EL (cell line): ENCODE measurements at regions not wholly inside any gene's neighbourhood (a gene's known extent, or its start where the extent isn't known, plus 50 kb on each side); places are given as distances from the start of the nearest gene placed in this dataset.

Experiments
- DNase-seq: peaks from one replicate; pipeline ENCODE4 v3.0.0-alpha.2; 2016

GRCh38 chr7:68420342-68421192 is 1177.7 kb upstream of the AUTS2 start:
- DNase-seq = no peak

GRCh38 chr7:68421712-68422111 is 1176.6 kb upstream of the AUTS2 start:
- no peak for DNase-seq

- no peak for DNase-seq
Measured at GRCh38 chr7:68422281-68422680, 1176.0 kb upstream of the AUTS2 start.

GRCh38 chr7:68423356-68423755 is 1174.9 kb upstream of the AUTS2 start:
- DNase-seq = no peak

GRCh38 chr7:68424658-68425297 is 1173.5 kb upstream of the AUTS2 start:
- DNase-seq = no peak

GRCh38 chr7:68425377-68425776 is 1172.9 kb upstream of the AUTS2 start:
- DNase-seq = no peak

- no peak for DNase-seq
Measured at GRCh38 chr7:68429411-68430117, 1168.7 kb upstream of the AUTS2 start.

- DNase-seq = no peak
Measured at GRCh38 chr7:68432585-68432984, 1165.7 kb upstream of the AUTS2 start.

GRCh38 chr7:68433462-68434070 is 1164.7 kb upstream of the AUTS2 start:
- no peak for DNase-seq

GRCh38 chr7:68434857-68435256 is 1163.4 kb upstream of the AUTS2 start:
- DNase-seq = no peak

GRCh38 chr7:68438016-68438415 is 1160.3 kb upstream of the AUTS2 start:
- no peak for DNase-seq

GRCh38 chr7:68438811-68439210 is 1159.5 kb upstream of the AUTS2 start:
- DNase-seq = no peak

GRCh38 chr7:68439897-68440296 is 1158.4 kb upstream of the AUTS2 start:
- DNase-seq = no peak

GRCh38 chr7:68440866-68441265 is 1157.4 kb upstream of the AUTS2 start:
- DNase-seq = no peak

- DNase-seq = no peak
Measured at GRCh38 chr7:68441645-68442044, 1156.6 kb upstream of the AUTS2 start.

- no peak for DNase-seq
Measured at GRCh38 chr7:68442931-68443631, 1155.2 kb upstream of the AUTS2 start.

- no peak for DNase-seq
Measured at GRCh38 chr7:68444042-68444441, 1154.2 kb upstream of the AUTS2 start.

GRCh38 chr7:68444956-68445355 is 1153.3 kb upstream of the AUTS2 start:
- DNase-seq = no peak

- DNase-seq = no peak
Measured at GRCh38 chr7:68446183-68446582, 1152.1 kb upstream of the AUTS2 start.

- no peak for DNase-seq
Measured at GRCh38 chr7:68449099-68449498, 1149.2 kb upstream of the AUTS2 start.

- no peak for DNase-seq
Measured at GRCh38 chr7:68449816-68450215, 1148.5 kb upstream of the AUTS2 start.

- DNase-seq = no peak
Measured at GRCh38 chr7:68454931-68455330, 1143.3 kb upstream of the AUTS2 start.

- DNase-seq = no peak
Measured at GRCh38 chr7:68456469-68456868, 1141.8 kb upstream of the AUTS2 start.
